H9 (cell line): ENCODE measurements at regions not wholly inside any gene's neighbourhood (a gene's known extent, or its start where the extent isn't known, plus 50 kb on each side); places are given as distances from the start of the nearest gene placed in this dataset.

Source experiments
- DNase-seq: peaks from one replicate; pipeline ENCODE4 v3.0.0-alpha.2; 2017
- H2AFZ ChIP-seq: one replicate; pipeline ENCODE4 v1.6.1; 2013; ENCODE audit warnings: mild to moderate bottlenecking, low read length, control low read depth, moderate library complexity
- H2AK5ac ChIP-seq: 2 replicates; pipeline ENCODE4 v1.6.1; 2013; ENCODE audit warnings: low read length, control low read depth, mixed read lengths; ENCODE audit not compliant: insufficient read length
- H2BK120ac ChIP-seq: one replicate; pipeline ENCODE4 v1.6.1; 2013; ENCODE audit warnings: low read depth, mild to moderate bottlenecking, low read length, control low read depth, inconsistent platforms; ENCODE audit not compliant: poor library complexity, severe bottlenecking
- H2BK12ac ChIP-seq: 2 replicates; pipeline ENCODE4 v1.6.1; 2013; ENCODE audit warnings: low read length, control low read depth, mixed read lengths, low read depth; ENCODE audit not compliant: insufficient read length
- H2BK15ac ChIP-seq: 2 replicates; pipeline ENCODE4 v1.6.1; 2013; ENCODE audit warnings: low read depth, low read length, control low read depth
- H2BK20ac ChIP-seq: one replicate; pipeline ENCODE4 v1.6.1; 2013; ENCODE audit warnings: low read depth, mild to moderate bottlenecking, low read length, control low read depth, inconsistent platforms; ENCODE audit not compliant: poor library complexity, severe bottlenecking
- H2BK5ac ChIP-seq: 2 replicates; pipeline ENCODE4 v1.6.1; 2013; ENCODE audit warnings: low read length, control low read depth, mixed read lengths; ENCODE audit not compliant: insufficient read length
- H3K14ac ChIP-seq: 2 replicates; pipeline ENCODE4 v1.6.1; 2013; ENCODE audit warnings: low read length, control low read depth; ENCODE audit not compliant: insufficient read depth
- H3K18ac ChIP-seq: 2 replicates; pipeline ENCODE4 v1.6.1; 2013; ENCODE audit warnings: low read depth, mild to moderate bottlenecking, mixed read lengths, low read length, control low read depth; ENCODE audit not compliant: insufficient read length
- H3K23ac ChIP-seq: 2 replicates; pipeline ENCODE4 v1.6.1; 2013; ENCODE audit warnings: low read length, control low read depth, mixed read lengths, low read depth; ENCODE audit not compliant: insufficient read length
- H3K23me2 ChIP-seq: 2 replicates; pipeline ENCODE4 v1.6.1; 2013; ENCODE audit warnings: low read depth, mild to moderate bottlenecking, mixed read lengths, low read length, control low read depth; ENCODE audit not compliant: insufficient read length, poor library complexity, severe bottlenecking
- H3K27ac ChIP-seq: 2 replicates; pipeline ENCODE4 v1.5.1; 2013; ENCODE audit warnings: low read length, control low read depth, mixed read lengths, low read depth; ENCODE audit not compliant: insufficient read length
- H3K27me3 ChIP-seq: 2 replicates; pipeline ENCODE4 v1.6.1; 2013; ENCODE audit warnings: low read length, control low read depth, inconsistent platforms; ENCODE audit not compliant: insufficient read depth
- H3K4ac ChIP-seq: 2 replicates; pipeline ENCODE4 v1.6.1; 2013; ENCODE audit warnings: low read depth, mild to moderate bottlenecking, control low read depth, inconsistent platforms, low read length, moderate library complexity
- H3K4me1 ChIP-seq: 2 replicates; pipeline ENCODE4 v1.6.1; 2013; ENCODE audit warnings: low read length, control low read depth, inconsistent platforms; ENCODE audit not compliant: insufficient read depth
- H3K4me2 ChIP-seq: 2 replicates; pipeline ENCODE4 v1.6.1; 2013; ENCODE audit warnings: low read length, control low read depth, mixed read lengths; ENCODE audit not compliant: insufficient read length, insufficient read depth
- H3K56ac ChIP-seq: 2 replicates; pipeline ENCODE4 v1.6.1; 2013; ENCODE audit warnings: low read depth, mild to moderate bottlenecking, mixed read lengths, low read length, control low read depth; ENCODE audit not compliant: insufficient read length
- H3K79me1 ChIP-seq: 2 replicates; pipeline ENCODE4 v1.6.1; 2013; ENCODE audit warnings: low read depth, mild to moderate bottlenecking, moderate library complexity, low read length, control low read depth, inconsistent platforms; ENCODE audit not compliant: insufficient read depth, poor library complexity, severe bottlenecking
- H3K79me2 ChIP-seq: 2 replicates; pipeline ENCODE4 v1.6.1; 2013; ENCODE audit warnings: low read length, control low read depth, inconsistent platforms; ENCODE audit not compliant: insufficient read depth
- H3K9ac ChIP-seq: 2 replicates; pipeline ENCODE4 v1.6.1; 2013; ENCODE audit warnings: low read length, control low read depth, mixed read lengths; ENCODE audit not compliant: insufficient read length; ENCODE audit errors: extremely low read depth
- H3K9me3 ChIP-seq: one replicate; pipeline ENCODE4 v1.6.1; 2013; ENCODE audit warnings: low read depth, low read length, inconsistent platforms; ENCODE audit not compliant: control insufficient read depth
- H3T11ph ChIP-seq: one replicate; pipeline ENCODE4 v1.6.1; 2013; ENCODE audit warnings: mild to moderate bottlenecking, low read length, control low read depth, inconsistent platforms
- H4K20me1 ChIP-seq: one replicate; pipeline ENCODE4 v1.6.1; 2013; ENCODE audit not compliant: control insufficient read depth, insufficient read length, insufficient read depth
- H4K5ac ChIP-seq: 2 replicates; pipeline ENCODE4 v1.6.1; 2013; ENCODE audit warnings: low read depth, mild to moderate bottlenecking, mixed read lengths, low read length, control low read depth; ENCODE audit not compliant: insufficient read length
- H4K8ac ChIP-seq: replicated peaks from 2 replicates; pipeline ENCODE4 v1.6.1; 2013; ENCODE audit warnings: low read length, control low read depth, mixed read lengths, low read depth; ENCODE audit not compliant: insufficient read length
- H4K91ac ChIP-seq: 2 replicates; pipeline ENCODE4 v1.6.1; 2013; ENCODE audit warnings: low read depth, mild to moderate bottlenecking, moderate library complexity, mixed read lengths, low read length, control low read depth; ENCODE audit not compliant: insufficient read length
- H3K27ac Mint-ChIP-seq, 3 experiments: 2 replicates in 2 of 3; 3 replicates in 1 of 3; pipeline ENCODE4 v1.8.0; 2020 to 2021; ENCODE audit warnings: mixed read lengths in 3 of 3, mild to moderate bottlenecking in 1 of 3, moderate library complexity in 1 of 3
- H3K27me3 Mint-ChIP-seq: 2 replicates; pipeline ENCODE4 v1.8.0; 2021; ENCODE audit warnings: low read depth, mild to moderate bottlenecking, moderate library complexity, mixed read lengths
- H3K36me3 Mint-ChIP-seq, 3 experiments: 2 replicates in 2 of 3; 3 replicates in 1 of 3; pipeline ENCODE4 v1.8.0; 2020 to 2021; ENCODE audit warnings: low read depth in 3 of 3, mixed read lengths in 3 of 3; ENCODE audit not compliant: insufficient read depth in 1 of 3
- H3K4me1 Mint-ChIP-seq, 2 experiments: 2 replicates each; pipeline ENCODE4 v1.8.0; 2020; ENCODE audit warnings: mixed read lengths in 2 of 2
- H3K4me3 Mint-ChIP-seq, 2 experiments: 2 replicates in 1 of 2; 3 replicates in 1 of 2; pipeline ENCODE4 v1.8.0; 2020 to 2021; ENCODE audit warnings: mild to moderate bottlenecking in 2 of 2, mixed read lengths in 2 of 2, moderate library complexity in 1 of 2
- H3K9me3 Mint-ChIP-seq, 2 experiments: 2 replicates in 1 of 2; 3 replicates in 1 of 2; pipeline ENCODE4 v1.8.0; 2020; ENCODE audit warnings: mild to moderate bottlenecking in 2 of 2, mixed read lengths in 2 of 2, moderate library complexity in 1 of 2
- WGBS: extraction: QIAGEN DNeasy Blood & Tissue Kit; methylation state at CpG from one replicate; pipeline ENCODE4 v1.1.7; 2013; ENCODE audit warnings: missing lambda C conversion rate, low lambda C conversion rate, mixed read lengths; ENCODE audit not compliant: insufficient read length; ENCODE audit errors: extremely low coverage; 5-methylcytosine and 5-hydroxymethylcytosine counted together
- TF ChIP-seq, protein P1 (sequence below): fragments of 200-600 bp; sonication (generic); conservative IDR thresholded peaks from 3 replicates; pipeline ENCODE4 v1.8.0; 2021; ENCODE audit warnings: antibody characterized with exemption, mild to moderate bottlenecking

GRCh38 chr18:1965541-1965940, 605.8 kb downstream of the METTL4 start:
- Mint-ChIP-seq H3K27ac (no peak overlapping the region), H3K27me3 (peaks cover 5% of the 10 kb centered on the region), H3K4me3 (no peak overlapping the region), H3K36me3 (no peaks in the 10 kb centered on the region), H3K9me3 (no peaks in the 10 kb centered on the region), H3K4me1 (peaks cover 5 to 10% of the 10 kb centered on the region in 2 experiments)
- Histone ChIP-seq H3K27me3 (no peaks in the 10 kb centered on the region), H3T11ph (no peak overlapping the region), H3K27ac (no peak overlapping the region), H2BK120ac (no peak overlapping the region), H2BK20ac (no peak overlapping the region), H4K8ac (no peak overlapping the region), H4K5ac (no peak overlapping the region), H3K4me1 (no peaks in the 10 kb centered on the region; the same call in 1 of the 2 replicates), H2BK12ac (no peak overlapping the region), H3K23me2 (no peaks in the 10 kb centered on the region), H4K20me1 (no peaks in the 10 kb centered on the region), H2BK5ac (no peak overlapping the region), H3K79me1 (no peaks in the 10 kb centered on the region), H3K56ac (no peak overlapping the region), H3K18ac (no peak overlapping the region), H3K4ac (no peak overlapping the region), H3K79me2 (no peaks in the 10 kb centered on the region), H3K9ac (no peak overlapping the region), H3K23ac (no peak overlapping the region), H3K9me3 (no peaks in the 10 kb centered on the region), H4K91ac (no peak overlapping the region), H2BK15ac (no peak overlapping the region), H3K4me2 (no peak overlapping the region), H2AFZ (no peak overlapping the region), H3K14ac (no peak overlapping the region), H2AK5ac (no peak overlapping the region)
- DNase-seq, result no peak
- no CpG with 5 or more reads among the region's 2 CpGs for WGBS
- TF ChIP-seq, protein P1, sequence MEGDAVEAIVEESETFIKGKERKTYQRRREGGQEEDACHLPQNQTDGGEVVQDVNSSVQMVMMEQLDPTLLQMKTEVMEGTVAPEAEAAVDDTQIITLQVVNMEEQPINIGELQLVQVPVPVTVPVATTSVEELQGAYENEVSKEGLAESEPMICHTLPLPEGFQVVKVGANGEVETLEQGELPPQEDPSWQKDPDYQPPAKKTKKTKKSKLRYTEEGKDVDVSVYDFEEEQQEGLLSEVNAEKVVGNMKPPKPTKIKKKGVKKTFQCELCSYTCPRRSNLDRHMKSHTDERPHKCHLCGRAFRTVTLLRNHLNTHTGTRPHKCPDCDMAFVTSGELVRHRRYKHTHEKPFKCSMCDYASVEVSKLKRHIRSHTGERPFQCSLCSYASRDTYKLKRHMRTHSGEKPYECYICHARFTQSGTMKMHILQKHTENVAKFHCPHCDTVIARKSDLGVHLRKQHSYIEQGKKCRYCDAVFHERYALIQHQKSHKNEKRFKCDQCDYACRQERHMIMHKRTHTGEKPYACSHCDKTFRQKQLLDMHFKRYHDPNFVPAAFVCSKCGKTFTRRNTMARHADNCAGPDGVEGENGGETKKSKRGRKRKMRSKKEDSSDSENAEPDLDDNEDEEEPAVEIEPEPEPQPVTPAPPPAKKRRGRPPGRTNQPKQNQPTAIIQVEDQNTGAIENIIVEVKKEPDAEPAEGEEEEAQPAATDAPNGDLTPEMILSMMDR, result no peak
